ENCODE measurements at regions not wholly inside any gene's neighbourhood (a gene's known extent, or its start where the extent isn't known, plus 50 kb on each side); places are given as distances from the start of the nearest gene placed in this dataset.

DNA sequence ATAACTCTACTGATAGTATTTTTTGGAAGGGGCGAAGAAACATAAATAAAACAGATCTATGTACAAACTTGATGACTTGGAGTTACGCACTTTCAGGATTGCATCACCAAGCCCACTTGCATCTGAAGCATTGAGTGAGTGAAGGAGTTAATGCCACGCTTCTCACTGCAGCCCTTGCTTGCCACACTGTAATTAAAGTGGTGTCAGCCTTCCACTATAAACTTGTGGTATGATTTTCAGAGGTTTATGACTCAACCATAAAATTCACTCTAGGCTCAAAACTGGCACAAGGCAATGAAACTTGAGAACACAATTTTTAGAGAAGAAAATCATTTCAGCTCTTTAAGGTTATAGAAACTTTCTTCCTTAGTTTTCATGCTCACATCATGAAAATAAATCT is 93.9 kb upstream of the PRMT6 start:
- Histone ChIP-seq H3K36me3 (no peaks in the 10 kb centered on the region), H3K4me1 (no peaks in the 10 kb centered on the region), H3K27ac (no peak overlapping the region), H3K4me3 (no peak overlapping the region), H3K9me3 (no peaks in the 10 kb centered on the region), H3K27me3 (no peaks in the 10 kb centered on the region)
- DNase-seq (no peak), FAIRE-seq (no peak), ATAC-seq (no peak)
- no peak for TF ChIP-seq CTCF (IDR thresholded peaks at IDR 0.05)
- 63 to 75% methylated on average over 3 of the region's 3 CpGs for WGBS, 2 donors
- intact Hi-C loops (cut with DNase I): no loop called here

DNA sequence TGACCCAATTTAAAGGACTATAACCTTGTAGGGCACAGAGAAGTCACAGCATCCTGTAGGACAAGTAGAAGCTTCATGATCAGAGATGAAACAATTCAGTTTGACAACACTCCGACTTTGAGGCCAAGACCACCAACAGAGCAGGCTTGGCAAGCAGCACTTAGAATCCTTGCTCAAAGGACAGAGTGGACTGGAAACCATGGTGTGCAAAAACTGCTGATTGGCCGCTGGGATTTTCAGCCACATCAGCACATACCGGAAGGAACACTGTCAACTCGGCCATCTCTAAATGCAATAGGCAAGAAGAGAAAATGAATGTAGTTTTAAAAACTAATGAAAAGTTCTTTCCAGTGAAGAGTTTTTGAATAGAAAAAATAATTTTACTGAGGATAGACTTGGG is 92.0 kb upstream of the PRMT6 start:
- intact Hi-C loops (cut with DNase I): no loop called here
- Histone ChIP-seq H3K9me3 (no peaks in the 10 kb centered on the region), H3K4me1 (no peaks in the 10 kb centered on the region), H3K36me3 (no peaks in the 10 kb centered on the region), H3K27ac (no peak overlapping the region), H3K4me3 (no peak overlapping the region), H3K27me3 (no peaks in the 10 kb centered on the region)
- no peak for FAIRE-seq
- 62 to 65% methylated on average over 4 of the region's 4 CpGs for WGBS, 2 donors
- TF ChIP-seq CTCF (IDR thresholded peaks at IDR 0.05): no peak
- no peak for DNase-seq
- ATAC-seq: no peak

GRCh38 chr1:106968644-106969043 is 87.8 kb upstream of the PRMT6 start:
- Histone ChIP-seq H3K9me3 (no peaks in the 10 kb centered on the region), H3K27me3 (no peaks in the 10 kb centered on the region), H3K36me3 (no peaks in the 10 kb centered on the region), H3K4me1 (no peaks in the 10 kb centered on the region), H3K4me3 (no peak overlapping the region), H3K27ac (no peak overlapping the region)
- FAIRE-seq (no peak), ATAC-seq (no peak), DNase-seq (no peak)
- 23 to 33% methylated on average over 2 of the region's 2 CpGs for WGBS, 2 donors
- TF ChIP-seq CTCF (IDR thresholded peaks at IDR 0.05): no peak
- intact Hi-C loops (cut with DNase I): no loop called here

GRCh38 chr1:106969731-106970130 is 86.7 kb upstream of the PRMT6 start:
- no peaks in the 10 kb centered on the region for H3K9me3 ChIP-seq
- intact Hi-C loops (cut with DNase I): no loop called here
- DNase-seq (no peak), FAIRE-seq (no peak), ATAC-seq (no peak)
- TF ChIP-seq CTCF (IDR thresholded peaks at IDR 0.05): no peak
- H3K36me3 ChIP-seq: no peaks in the 10 kb centered on the region
- no peaks in the 10 kb centered on the region for H3K4me1 ChIP-seq
- H3K27me3 ChIP-seq: no peaks in the 10 kb centered on the region
- H3K27ac ChIP-seq: no peak overlapping the region
- H3K4me3 ChIP-seq: no peak overlapping the region

DNA sequence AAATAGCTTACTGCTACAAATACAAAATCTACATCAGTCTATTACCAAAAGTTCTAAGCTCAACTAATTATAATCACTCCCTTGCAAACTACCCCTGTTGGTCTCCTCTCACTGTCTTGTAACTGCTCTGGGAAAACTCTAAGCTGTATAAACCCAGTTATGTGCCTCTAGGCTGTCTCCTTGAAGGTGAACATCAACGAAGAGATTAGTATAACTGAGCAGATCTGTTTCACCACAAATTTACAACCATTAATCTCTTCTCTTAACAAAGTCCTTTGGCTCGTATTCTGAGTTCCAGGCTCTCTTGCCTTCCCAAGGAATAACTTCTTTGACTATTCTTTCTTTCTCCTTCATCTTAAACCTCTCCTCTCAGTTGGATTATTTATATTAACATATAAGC is 84.4 kb upstream of the PRMT6 start:
- no peak for FAIRE-seq
- Histone ChIP-seq H3K27ac (no peak overlapping the region), H3K27me3 (no peaks in the 10 kb centered on the region), H3K36me3 (no peaks in the 10 kb centered on the region), H3K4me3 (no peak overlapping the region), H3K9me3 (no peaks in the 10 kb centered on the region), H3K4me1 (no peaks in the 10 kb centered on the region)
- ATAC-seq: no peak
- no peak for DNase-seq
- intact Hi-C loops (cut with DNase I): no loop called here
- TF ChIP-seq CTCF (IDR thresholded peaks at IDR 0.05): no peak
- WGBS, 2 donors: 31 to 41% methylated on average over 2 of the region's 2 CpGs

Data from pancreas (tissue), 10 donors.